B cell (primary cell): ENCODE measurements at regions not wholly inside any gene's neighbourhood (a gene's known extent, or its start where the extent isn't known, plus 50 kb on each side); places are given as distances from the start of the nearest gene placed in this dataset.

Experiments used
- EZH2 ChIP-seq: IDR thresholded peaks from 2 replicates; pipeline ENCODE4 v1.6.1; 2012; ENCODE audit warnings: borderline replicate concordance, low read depth, mild to moderate bottlenecking, moderate library complexity, low read length; ENCODE audit not compliant: insufficient read depth, poor library complexity, severe bottlenecking
- TF ChIP-seq, protein P1 (sequence below): fragments of 200-600 bp; IDR thresholded peaks from one replicate; pipeline ENCODE4 v1.8.0; 2022; ENCODE audit warnings: antibody characterized with exemption, mild to moderate bottlenecking

DNA sequence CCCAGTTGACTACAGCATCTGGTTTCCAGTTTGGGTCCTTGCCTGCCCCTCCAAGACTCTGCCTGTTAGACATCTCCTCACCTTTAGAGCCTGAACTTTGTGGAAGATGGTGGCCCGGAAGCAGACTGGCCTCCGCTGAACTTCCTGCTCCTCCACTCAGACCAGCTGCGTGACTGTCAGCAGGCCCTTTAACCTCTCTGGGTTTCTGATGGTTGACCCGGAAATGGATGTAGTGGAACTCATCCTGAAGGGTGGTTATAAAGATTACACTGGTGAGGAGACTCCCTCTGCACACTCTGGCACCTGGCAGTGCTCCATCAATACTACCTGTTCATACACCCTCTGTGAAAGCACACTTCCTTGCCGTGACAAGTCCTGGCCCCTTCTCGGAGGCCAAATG is 151.9 kb upstream of the TLE3 start:
- TF ChIP-seq, protein P1, sequence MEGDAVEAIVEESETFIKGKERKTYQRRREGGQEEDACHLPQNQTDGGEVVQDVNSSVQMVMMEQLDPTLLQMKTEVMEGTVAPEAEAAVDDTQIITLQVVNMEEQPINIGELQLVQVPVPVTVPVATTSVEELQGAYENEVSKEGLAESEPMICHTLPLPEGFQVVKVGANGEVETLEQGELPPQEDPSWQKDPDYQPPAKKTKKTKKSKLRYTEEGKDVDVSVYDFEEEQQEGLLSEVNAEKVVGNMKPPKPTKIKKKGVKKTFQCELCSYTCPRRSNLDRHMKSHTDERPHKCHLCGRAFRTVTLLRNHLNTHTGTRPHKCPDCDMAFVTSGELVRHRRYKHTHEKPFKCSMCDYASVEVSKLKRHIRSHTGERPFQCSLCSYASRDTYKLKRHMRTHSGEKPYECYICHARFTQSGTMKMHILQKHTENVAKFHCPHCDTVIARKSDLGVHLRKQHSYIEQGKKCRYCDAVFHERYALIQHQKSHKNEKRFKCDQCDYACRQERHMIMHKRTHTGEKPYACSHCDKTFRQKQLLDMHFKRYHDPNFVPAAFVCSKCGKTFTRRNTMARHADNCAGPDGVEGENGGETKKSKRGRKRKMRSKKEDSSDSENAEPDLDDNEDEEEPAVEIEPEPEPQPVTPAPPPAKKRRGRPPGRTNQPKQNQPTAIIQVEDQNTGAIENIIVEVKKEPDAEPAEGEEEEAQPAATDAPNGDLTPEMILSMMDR: no peak
- TF ChIP-seq EZH2: no peak
